GM21367 (cell line): ENCODE measurements at regions not wholly inside any gene's neighbourhood (a gene's known extent, or its start where the extent isn't known, plus 50 kb on each side); places are given as distances from the start of the nearest gene placed in this dataset.
"Not testable (repeated sequence)": the region's sequence is repeated elsewhere in the genome, so short reads cannot be mapped to it uniquely, and the experiment has no call there.

Experiments
- ATAC-seq: cut with Tn5 transposase; IDR thresholded peaks from one replicate; pipeline ENCODE4 v1.9.1; 2021; ENCODE audit not compliant: unreplicated experiment

GRCh38 chr3:146781606-146782005 lies 176.5 kb upstream of the PLSCR5 start:
- ATAC-seq = no peak

- no peak for ATAC-seq
These were observed 175.9 kb upstream of the PLSCR5 start for GRCh38 chr3:146781059-146781458.

- no peak for ATAC-seq
These were observed 175.1 kb upstream of the PLSCR5 start for GRCh38 chr3:146780251-146780650.

GRCh38 chr3:146777941-146778340 lies 172.8 kb upstream of the PLSCR5 start:
- ATAC-seq = no peak

GRCh38 chr3:146772211-146772743 lies 167.1 kb upstream of the PLSCR5 start:
- ATAC-seq = no peak

- no peak for ATAC-seq
These were observed 165.7 kb upstream of the PLSCR5 start for GRCh38 chr3:146770881-146771280.

GRCh38 chr3:146770301-146770700 lies 165.2 kb upstream of the PLSCR5 start:
- ATAC-seq = no peak

- no peak for ATAC-seq
These were observed 152.6 kb upstream of the PLSCR5 start for GRCh38 chr3:146757759-146758158.

- ATAC-seq = no peak
These were observed 145.1 kb upstream of the PLSCR5 start for GRCh38 chr3:146750196-146750595.

- no peak for ATAC-seq
These were observed 142.8 kb upstream of the PLSCR5 start for GRCh38 chr3:146747928-146748327.

- ATAC-seq = no peak
These were observed 141.9 kb upstream of the PLSCR5 start for GRCh38 chr3:146747051-146747450.

- no peak for ATAC-seq
These were observed 141.0 kb upstream of the PLSCR5 start for GRCh38 chr3:146746190-146746589.

GRCh38 chr3:146739203-146739671 lies 134.1 kb upstream of the PLSCR5 start:
- no peak for ATAC-seq

GRCh38 chr3:146732325-146732724 lies 127.2 kb upstream of the PLSCR5 start:
- ATAC-seq = no peak

- no peak for ATAC-seq
These were observed 110.0 kb upstream of the PLSCR5 start for GRCh38 chr3:146715170-146715569.

- ATAC-seq = no peak
These were observed 107.7 kb upstream of the PLSCR5 start for GRCh38 chr3:146712806-146713205.

- no peak for ATAC-seq
These were observed 104.8 kb upstream of the PLSCR5 start for GRCh38 chr3:146709969-146710368.

- peak; percentile 64 for ATAC-seq
These were observed 100.1 kb upstream of the PLSCR5 start for GRCh38 chr3:146705225-146705624.

GRCh38 chr3:146702237-146702636 lies 97.1 kb upstream of the PLSCR5 start:
- ATAC-seq = no peak

- no peak for ATAC-seq
These were observed 96.1 kb upstream of the PLSCR5 start for GRCh38 chr3:146701246-146701645.

GRCh38 chr3:146700025-146700424 lies 94.9 kb upstream of the PLSCR5 start:
- ATAC-seq = not testable (repeated sequence)

GRCh38 chr3:146692254-146692653 lies 87.1 kb upstream of the PLSCR5 start:
- ATAC-seq = no peak

GRCh38 chr3:146685050-146685814 lies 80.1 kb upstream of the PLSCR5 start:
- no peak for ATAC-seq
